T-helper 1 cell treated with Interleukin-12 subunit alpha and Interleukin-12 subunit beta and Interleukin-4 antibody, amounts not matched to agents 30 ng/mL and 1 ng/mL, for 36 hours (primary cell): ENCODE measurements at regions not wholly inside any gene's neighbourhood (a gene's known extent, or its start where the extent isn't known, plus 50 kb on each side); places are given as distances from the start of the nearest gene placed in this dataset.

Experiments used
- intact Hi-C: fragments of 100-400 bp; cut with micrococcal nuclease; formaldehyde crosslinking; loops from one replicate; pipeline ENCODE4 v1.15.1; 2024

GRCh38 chr1:208511242-208511860 is 267.2 kb upstream of the PLXNA2 start:
- intact Hi-C loops: no loop called here

- intact Hi-C loops: no loop called here
Observed at GRCh38 chr1:208513799-208514198, 269.6 kb upstream of the PLXNA2 start.

- intact Hi-C loops: no loop called here
Observed at GRCh38 chr1:208515129-208515528, 270.9 kb upstream of the PLXNA2 start.

GRCh38 chr1:208516780-208517179 is 272.6 kb upstream of the PLXNA2 start:
- intact Hi-C loops: no loop called here

- intact Hi-C loops: no loop called here
Observed at GRCh38 chr1:208520438-208521099, 276.4 kb upstream of the PLXNA2 start.

GRCh38 chr1:208521534-208521933 is 277.4 kb upstream of the PLXNA2 start:
- intact Hi-C loops: no loop called here

GRCh38 chr1:208523007-208523406 is 278.8 kb upstream of the PLXNA2 start:
- intact Hi-C loops: no loop called here

GRCh38 chr1:208524376-208524775 is 280.2 kb upstream of the PLXNA2 start:
- intact Hi-C loops: no loop called here

- intact Hi-C loops: no loop called here
Observed at GRCh38 chr1:208524925-208525324, 280.7 kb upstream of the PLXNA2 start.

GRCh38 chr1:208525417-208525816 is 281.2 kb upstream of the PLXNA2 start:
- intact Hi-C loops: no loop called here

GRCh38 chr1:208526613-208527125 is 282.5 kb upstream of the PLXNA2 start:
- intact Hi-C loops: no loop called here

- intact Hi-C loops: no loop called here
Observed at GRCh38 chr1:208527156-208527555, 283.0 kb upstream of the PLXNA2 start.

- intact Hi-C loops: no loop called here
Observed at GRCh38 chr1:208528578-208529240, 284.5 kb upstream of the PLXNA2 start.

- intact Hi-C loops: no loop called here
Observed at GRCh38 chr1:208531003-208531750, 287.0 kb upstream of the PLXNA2 start.

- intact Hi-C loops: no loop called here
Observed at GRCh38 chr1:208533746-208534598, 289.8 kb upstream of the PLXNA2 start.

GRCh38 chr1:208534599-208534897 is 290.4 kb upstream of the PLXNA2 start:
- intact Hi-C loops: no loop called here

- intact Hi-C loops: no loop called here
Observed at GRCh38 chr1:208534979-208535378, 290.8 kb upstream of the PLXNA2 start.

- intact Hi-C loops: no loop called here
Observed at GRCh38 chr1:208535511-208535910, 291.3 kb upstream of the PLXNA2 start.

- intact Hi-C loops: no loop called here
Observed at GRCh38 chr1:208536212-208536611, 292.0 kb upstream of the PLXNA2 start.

GRCh38 chr1:208537198-208537597 is 293.0 kb upstream of the PLXNA2 start:
- intact Hi-C loops: no loop called here

GRCh38 chr1:208538078-208538477 is 293.9 kb upstream of the PLXNA2 start:
- intact Hi-C loops: no loop called here
